ENCODE measurements at regions not wholly inside any gene's neighbourhood (a gene's known extent, or its start where the extent isn't known, plus 50 kb on each side); places are given as distances from the start of the nearest gene placed in this dataset.

GRCh38 chr3:106794442-106794841, 582.8 kb upstream of the CCDC54 start:
- TF ChIP-seq CTCF (conservative IDR thresholded peaks at IDR 0.05; ENCODE audit: low read length), result no peak
- TF ChIP-seq EZH2phosphoT487 (IDR thresholded peaks at IDR 0.05; ENCODE audit: borderline replicate concordance), result no peak
